ENCODE measurements at regions not wholly inside any gene's neighbourhood (a gene's known extent, or its start where the extent isn't known, plus 50 kb on each side); places are given as distances from the start of the nearest gene placed in this dataset.
A peak's percentile ranks its signal among the peaks of the same experiment; 100 is the strongest.

GRCh38 chr2:67462738-67463496 is 65.8 kb downstream of the ETAA1 start:
- no peak overlapping the region for H3K4me3 ChIP-seq (ENCODE audit: low read depth, low read length)
- TF ChIP-seq, protein P1, sequence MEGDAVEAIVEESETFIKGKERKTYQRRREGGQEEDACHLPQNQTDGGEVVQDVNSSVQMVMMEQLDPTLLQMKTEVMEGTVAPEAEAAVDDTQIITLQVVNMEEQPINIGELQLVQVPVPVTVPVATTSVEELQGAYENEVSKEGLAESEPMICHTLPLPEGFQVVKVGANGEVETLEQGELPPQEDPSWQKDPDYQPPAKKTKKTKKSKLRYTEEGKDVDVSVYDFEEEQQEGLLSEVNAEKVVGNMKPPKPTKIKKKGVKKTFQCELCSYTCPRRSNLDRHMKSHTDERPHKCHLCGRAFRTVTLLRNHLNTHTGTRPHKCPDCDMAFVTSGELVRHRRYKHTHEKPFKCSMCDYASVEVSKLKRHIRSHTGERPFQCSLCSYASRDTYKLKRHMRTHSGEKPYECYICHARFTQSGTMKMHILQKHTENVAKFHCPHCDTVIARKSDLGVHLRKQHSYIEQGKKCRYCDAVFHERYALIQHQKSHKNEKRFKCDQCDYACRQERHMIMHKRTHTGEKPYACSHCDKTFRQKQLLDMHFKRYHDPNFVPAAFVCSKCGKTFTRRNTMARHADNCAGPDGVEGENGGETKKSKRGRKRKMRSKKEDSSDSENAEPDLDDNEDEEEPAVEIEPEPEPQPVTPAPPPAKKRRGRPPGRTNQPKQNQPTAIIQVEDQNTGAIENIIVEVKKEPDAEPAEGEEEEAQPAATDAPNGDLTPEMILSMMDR (IDR thresholded peaks at IDR 0.05; ENCODE audit: borderline replicate concordance, insufficient read depth, low read depth, low read length): no peak

DNA sequence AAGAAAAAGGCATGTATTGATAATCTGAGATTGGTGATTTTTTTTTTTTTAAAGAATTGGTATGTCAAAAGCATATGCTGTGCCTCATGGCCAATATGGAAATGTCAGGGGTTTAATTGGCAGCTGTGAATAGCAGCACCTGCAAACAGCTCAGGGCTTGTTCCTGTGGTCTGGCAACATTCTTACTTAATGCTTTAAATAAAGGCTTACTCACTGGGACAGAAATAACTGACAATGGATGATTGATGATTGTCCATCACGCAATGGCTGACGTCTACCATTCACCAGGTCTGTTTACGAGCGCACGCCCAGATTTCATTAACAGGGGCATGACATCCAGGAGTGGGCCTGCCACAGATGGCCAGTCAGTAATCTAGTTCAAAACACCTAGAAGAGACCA is 66.7 kb downstream of the ETAA1 start:
- no peak overlapping the region for H3K4me3 ChIP-seq (ENCODE audit: low read depth, low read length)
- TF ChIP-seq, protein P1 (IDR thresholded peaks at IDR 0.05; ENCODE audit: borderline replicate concordance, insufficient read depth, low read depth, low read length): no peak

GRCh38 chr2:67465623-67466022 is 68.5 kb downstream of the ETAA1 start:
- H3K4me3 ChIP-seq (ENCODE audit: low read depth, low read length): no peak overlapping the region
- TF ChIP-seq, protein P1 (IDR thresholded peaks at IDR 0.05; ENCODE audit: borderline replicate concordance, insufficient read depth, low read depth, low read length): no peak

- TF ChIP-seq, protein P1 (IDR thresholded peaks at IDR 0.05; ENCODE audit: borderline replicate concordance, insufficient read depth, low read depth, low read length): no peak
- no peak overlapping the region for H3K4me3 ChIP-seq (ENCODE audit: low read depth, low read length)
Observed at GRCh38 chr2:67466734-67467133, 69.6 kb downstream of the ETAA1 start.

DNA sequence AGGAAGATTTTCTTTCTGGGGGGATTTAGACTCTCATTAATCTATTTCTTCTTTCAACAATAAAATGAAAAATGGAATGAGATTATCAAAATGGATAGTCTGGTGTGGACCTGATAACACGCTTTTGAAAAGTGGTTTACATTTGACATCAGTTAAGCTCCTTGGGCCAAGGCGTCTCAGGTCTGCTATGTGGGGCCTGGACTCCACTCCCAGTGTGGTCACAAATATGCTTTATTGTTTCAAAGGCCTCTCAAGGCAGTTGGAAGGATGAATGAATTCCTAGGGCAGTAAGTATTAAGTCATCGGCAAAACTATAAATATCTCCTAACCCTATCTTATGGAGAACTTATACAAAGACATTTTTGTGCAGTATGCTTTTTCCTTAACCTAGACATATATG is 74.5 kb downstream of the ETAA1 start:
- H3K4me3 ChIP-seq (ENCODE audit: low read depth, low read length): no peak overlapping the region
- TF ChIP-seq, protein P1 (IDR thresholded peaks at IDR 0.05; ENCODE audit: borderline replicate concordance, insufficient read depth, low read depth, low read length): no peak

DNA sequence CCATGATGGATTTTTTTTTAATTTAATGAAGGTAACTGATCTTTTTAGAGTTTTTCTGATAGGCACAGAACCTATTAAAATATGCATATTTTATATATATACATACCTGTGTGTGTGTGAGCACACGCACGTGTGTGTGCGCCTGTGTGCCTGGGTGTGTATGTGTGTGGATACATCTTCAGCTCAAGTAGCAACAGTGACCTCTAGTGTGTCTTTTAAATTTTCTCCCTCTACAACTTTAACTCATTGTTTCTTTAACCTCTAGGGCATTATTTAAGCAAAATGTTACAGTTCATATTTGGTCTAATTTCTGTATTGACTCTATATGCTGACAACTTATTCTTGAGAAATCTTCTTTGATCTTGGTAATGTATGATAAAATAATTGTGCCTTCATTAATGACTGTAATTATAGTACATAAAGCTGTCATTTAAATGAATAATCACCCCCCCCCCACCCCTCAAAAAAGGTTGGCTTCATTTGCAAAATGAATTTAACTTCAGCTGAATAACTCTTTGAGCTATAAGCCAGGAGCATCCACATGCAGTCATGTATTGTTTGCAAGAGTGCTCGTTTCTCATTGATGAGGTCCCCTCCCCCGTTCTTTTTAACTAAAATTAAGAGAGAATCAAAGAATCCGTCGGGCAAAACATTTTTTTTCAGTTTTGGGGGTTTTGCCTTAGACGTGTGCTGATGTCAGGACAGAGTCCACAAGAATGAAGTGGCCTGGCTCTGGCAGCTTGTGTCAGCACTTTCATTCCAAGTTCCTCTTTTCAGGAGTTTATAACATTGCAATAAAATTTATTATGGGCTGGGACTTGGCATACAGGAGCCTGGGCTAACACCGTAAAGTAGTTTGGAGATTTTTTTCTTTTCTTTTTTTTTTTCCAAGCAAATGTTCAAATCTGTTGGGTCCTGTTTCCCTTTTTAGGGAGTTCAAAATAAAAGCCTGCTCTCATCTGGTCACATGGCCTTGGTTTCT is 80.0 kb downstream of the ETAA1 start:
- TF ChIP-seq, protein P1 (IDR thresholded peaks at IDR 0.05; ENCODE audit: borderline replicate concordance, insufficient read depth, low read depth, low read length): 0 out of 2 replicates have a peak, but pooled peaks have one; percentile 8

More for the DNA sequence above, 80.0 kb downstream of the ETAA1 start:
- H3K4me3 ChIP-seq (ENCODE audit: low read depth, low read length): no peak overlapping the region
